ENCODE measurements at regions not wholly inside any gene's neighbourhood (a gene's known extent, or its start where the extent isn't known, plus 50 kb on each side); places are given as distances from the start of the nearest gene placed in this dataset.

GRCh38 chrX:38856670-38857265, 55.5 kb downstream of the MID1IP1 start:
- FAIRE-seq (no peak), DNase-seq (ENCODE audit: insufficient read length) (no peak)
- TF ChIP-seq POLR2AphosphoS5 (IDR thresholded peaks at IDR 0.05; ENCODE audit: low read depth, low read length) (no peak), POLR2A (IDR thresholded peaks at IDR 0.05; ENCODE audit: low read depth, low read length) (no peak), TAF1 (IDR thresholded peaks at IDR 0.05; ENCODE audit: borderline replicate concordance, low read depth, low read length) (no peak)

DNA sequence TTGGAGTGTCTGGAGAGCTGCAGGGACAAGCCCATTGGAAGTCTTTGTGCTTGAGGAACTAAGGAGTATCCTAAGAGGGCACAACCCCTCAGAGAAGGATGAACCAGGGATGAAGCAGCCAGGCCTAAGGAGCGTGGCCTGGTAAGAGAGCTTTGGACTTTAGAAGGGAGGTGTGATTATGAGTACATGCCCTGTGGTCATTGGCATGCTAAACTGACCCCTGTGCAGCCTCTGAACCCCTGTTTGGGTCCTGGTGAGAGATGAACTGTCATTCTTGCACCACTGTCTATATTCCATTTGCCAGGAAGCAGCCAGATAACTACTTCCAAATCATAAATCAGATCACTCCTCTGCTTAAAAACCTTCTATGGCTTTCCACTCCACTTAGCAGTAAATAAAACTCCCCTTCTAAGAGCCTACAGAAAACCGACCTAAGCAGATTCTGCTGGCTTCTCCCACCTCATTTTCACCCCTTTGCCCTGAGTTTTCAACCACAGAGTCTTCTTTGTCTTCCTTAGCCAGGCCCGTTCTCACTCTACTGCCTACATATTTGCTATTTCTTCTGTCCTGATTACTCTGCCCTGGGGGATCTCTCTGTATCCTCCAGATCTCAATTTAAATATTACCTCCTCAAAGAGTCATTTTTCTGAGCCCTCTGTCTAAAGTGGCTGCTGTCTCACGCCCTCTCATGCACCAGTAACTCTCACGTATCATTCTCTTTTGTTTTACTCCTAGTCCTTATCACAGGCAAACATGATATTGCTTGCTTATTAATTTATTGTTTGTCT, 56.7 kb downstream of the MID1IP1 start:
- FAIRE-seq (no peak), DNase-seq (ENCODE audit: insufficient read length) (no peak)
- TF ChIP-seq TAF1 (IDR thresholded peaks at IDR 0.05; ENCODE audit: borderline replicate concordance, low read depth, low read length) (no peak), POLR2AphosphoS5 (IDR thresholded peaks at IDR 0.05; ENCODE audit: low read depth, low read length) (no peak), POLR2A (IDR thresholded peaks at IDR 0.05; ENCODE audit: low read depth, low read length) (no peak)

GRCh38 chrX:38859602-38860001, 58.3 kb downstream of the MID1IP1 start:
- FAIRE-seq: no peak
- no peak for TF ChIP-seq TAF1 (IDR thresholded peaks at IDR 0.05; ENCODE audit: borderline replicate concordance, low read depth, low read length)
- no peak for DNase-seq (ENCODE audit: insufficient read length)

GRCh38 chrX:38860106-38861013, 59.1 kb downstream of the MID1IP1 start:
- no peak for TF ChIP-seq POLR2AphosphoS5 (IDR thresholded peaks at IDR 0.05; ENCODE audit: low read depth, low read length)
- no peak for TF ChIP-seq POLR2A (IDR thresholded peaks at IDR 0.05; ENCODE audit: low read depth, low read length)
- DNase-seq (ENCODE audit: insufficient read length) (no peak), FAIRE-seq (no peak)

- FAIRE-seq (no peak), DNase-seq (ENCODE audit: insufficient read length) (no peak)
- TF ChIP-seq TAF1 (IDR thresholded peaks at IDR 0.05; ENCODE audit: borderline replicate concordance, low read depth, low read length) (no peak), POLR2A (IDR thresholded peaks at IDR 0.05; ENCODE audit: low read depth, low read length) (no peak), POLR2AphosphoS5 (IDR thresholded peaks at IDR 0.05; ENCODE audit: low read depth, low read length) (no peak)
These were observed 60.2 kb downstream of the MID1IP1 start for GRCh38 chrX:38861489-38861888.

- no peak for TF ChIP-seq POLR2AphosphoS5 (IDR thresholded peaks at IDR 0.05; ENCODE audit: low read depth, low read length)
- TF ChIP-seq TAF1 (IDR thresholded peaks at IDR 0.05; ENCODE audit: borderline replicate concordance, low read depth, low read length): no peak
- no peak for TF ChIP-seq POLR2A (IDR thresholded peaks at IDR 0.05; ENCODE audit: low read depth, low read length)
- FAIRE-seq: no peak
These were observed 60.8 kb downstream of the MID1IP1 start for GRCh38 chrX:38862100-38862499.

DNA sequence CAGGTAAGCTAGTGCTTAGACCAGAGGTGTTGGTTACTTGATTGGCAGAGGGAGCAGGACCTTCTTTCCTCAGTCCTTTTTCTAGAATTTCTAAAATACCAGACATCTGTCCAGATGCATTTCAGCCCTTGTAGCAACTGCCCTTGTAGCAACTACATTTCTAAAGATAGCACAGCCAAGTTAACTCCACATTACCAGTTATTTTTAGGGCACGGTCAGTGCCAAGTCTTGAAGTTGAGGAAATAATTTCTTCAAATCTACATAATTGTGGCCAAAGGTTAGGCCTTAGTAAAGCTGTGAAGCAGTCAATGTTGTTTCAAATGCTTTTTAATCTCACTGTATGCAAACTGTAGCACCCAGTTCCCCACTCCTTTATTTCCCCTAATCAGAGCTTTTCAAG, 62.9 kb downstream of the MID1IP1 start:
- no peak for TF ChIP-seq POLR2AphosphoS5 (IDR thresholded peaks at IDR 0.05; ENCODE audit: low read depth, low read length)
- TF ChIP-seq TAF1 (IDR thresholded peaks at IDR 0.05; ENCODE audit: borderline replicate concordance, low read depth, low read length): no peak
- no peak for TF ChIP-seq POLR2A (IDR thresholded peaks at IDR 0.05; ENCODE audit: low read depth, low read length)
- DNase-seq (ENCODE audit: insufficient read length) (no peak), FAIRE-seq (no peak)

More at GRCh38 chrX:38862100-38862499, 60.8 kb downstream of the MID1IP1 start:
- no peak for DNase-seq (ENCODE audit: insufficient read length)

DNA sequence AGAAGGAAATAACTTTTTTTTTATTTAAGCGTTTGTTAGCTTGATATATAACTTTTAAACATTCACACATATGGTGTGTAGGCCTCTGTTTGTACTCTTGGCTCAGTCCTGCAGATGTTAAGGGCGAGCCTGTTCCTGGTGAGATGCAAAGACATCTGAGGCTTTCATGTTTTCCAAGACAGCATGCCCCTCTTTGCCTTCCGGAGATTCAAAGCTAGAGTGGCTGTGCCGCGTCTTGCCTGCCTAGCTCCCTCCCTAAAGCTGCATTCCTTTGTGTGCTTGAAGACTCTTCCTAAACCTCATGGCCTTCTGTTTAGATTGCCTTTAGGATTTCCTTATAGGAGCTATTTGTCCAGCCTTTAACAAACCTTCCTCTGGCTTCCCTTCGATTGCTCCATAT, 67.1 kb downstream of the MID1IP1 start:
- DNase-seq (ENCODE audit: insufficient read length) (no peak), FAIRE-seq (no peak)
- TF ChIP-seq POLR2AphosphoS5 (IDR thresholded peaks at IDR 0.05; ENCODE audit: low read depth, low read length): no peak
- TF ChIP-seq POLR2A (IDR thresholded peaks at IDR 0.05; ENCODE audit: low read depth, low read length): no peak
- TF ChIP-seq TAF1 (IDR thresholded peaks at IDR 0.05; ENCODE audit: borderline replicate concordance, low read depth, low read length): no peak

DNA sequence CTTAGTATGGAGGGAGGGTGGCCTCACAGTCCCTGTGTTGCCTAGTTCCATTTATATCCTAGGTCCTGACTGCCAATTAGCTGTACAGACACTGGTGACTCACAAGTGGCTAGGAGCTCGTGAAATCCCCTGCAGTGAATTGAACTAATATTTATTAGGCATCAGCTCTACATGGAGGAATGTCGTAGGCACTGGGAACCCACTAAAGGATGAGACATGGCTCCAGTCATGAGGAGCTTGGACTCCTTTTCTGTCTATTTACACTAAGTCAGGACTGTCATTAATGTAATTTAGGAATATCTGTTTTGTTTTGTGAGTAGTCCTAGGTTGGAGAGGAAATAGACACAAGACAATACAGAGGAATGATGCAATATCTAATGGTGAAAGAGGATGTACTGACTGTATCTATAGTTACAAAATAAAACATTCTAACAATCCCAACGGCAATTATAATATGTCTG, 67.7 kb downstream of the MID1IP1 start:
- TF ChIP-seq TAF1 (IDR thresholded peaks at IDR 0.05; ENCODE audit: borderline replicate concordance, low read depth, low read length): no peak
- no peak for TF ChIP-seq POLR2A (IDR thresholded peaks at IDR 0.05; ENCODE audit: low read depth, low read length)
- no peak for TF ChIP-seq POLR2AphosphoS5 (IDR thresholded peaks at IDR 0.05; ENCODE audit: low read depth, low read length)
- no peak for DNase-seq (ENCODE audit: insufficient read length)
- no peak for FAIRE-seq

DNA sequence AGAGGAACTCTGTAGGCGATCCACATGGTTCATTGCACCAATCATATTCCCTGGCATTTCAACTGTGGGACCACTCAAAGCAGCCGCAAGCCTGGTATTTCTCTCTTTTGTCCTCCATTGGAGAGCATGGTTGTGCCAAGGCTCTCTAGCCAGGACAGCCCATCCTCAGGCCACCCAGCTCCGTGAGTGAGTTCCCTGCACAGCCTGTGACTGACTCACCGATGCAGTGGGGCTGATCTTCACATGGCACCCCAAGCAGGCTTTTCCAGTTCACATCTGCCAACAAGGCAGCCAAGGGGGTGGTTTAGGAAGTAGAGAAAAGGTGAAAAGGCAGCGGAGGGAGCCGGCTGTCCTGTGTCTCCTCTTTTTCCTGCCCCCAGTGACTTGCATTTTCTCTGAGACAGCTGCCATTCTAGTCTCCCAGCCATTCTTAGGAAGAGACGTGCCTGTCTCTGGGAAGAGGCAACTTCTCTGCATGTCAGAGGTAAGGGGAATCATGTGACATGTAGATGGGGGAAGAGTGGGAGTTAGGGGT, 69.2 kb downstream of the MID1IP1 start:
- no peak for TF ChIP-seq POLR2AphosphoS5 (IDR thresholded peaks at IDR 0.05; ENCODE audit: low read depth, low read length)
- no peak for TF ChIP-seq POLR2A (IDR thresholded peaks at IDR 0.05; ENCODE audit: low read depth, low read length)
- no peak for TF ChIP-seq TAF1 (IDR thresholded peaks at IDR 0.05; ENCODE audit: borderline replicate concordance, low read depth, low read length)
- no peak for FAIRE-seq
- DNase-seq (ENCODE audit: insufficient read length): no peak

All from GM12892 (cell line).